ENCODE measurements at regions not wholly inside any gene's neighbourhood (a gene's known extent, or its start where the extent isn't known, plus 50 kb on each side); places are given as distances from the start of the nearest gene placed in this dataset.
"Not testable (repeated sequence)": the region's sequence is repeated elsewhere in the genome, so short reads cannot be mapped to it uniquely, and the experiment has no call there.

GRCh38 chr5:106649031-106649430, 1021.7 kb downstream of the EFNA5 start:
- DNase-seq (ENCODE audit: insufficient read length, low spot score) (no peak), FAIRE-seq (no peak)

GRCh38 chr5:106648401-106648800, 1022.3 kb downstream of the EFNA5 start:
- FAIRE-seq: no peak
- DNase-seq (ENCODE audit: insufficient read length, low spot score): no peak

GRCh38 chr5:106646106-106646505, 1024.6 kb downstream of the EFNA5 start:
- no peak for FAIRE-seq
- DNase-seq (ENCODE audit: insufficient read length, low spot score): no peak

- FAIRE-seq: no peak
Measured at GRCh38 chr5:106640511-106640910, 1030.2 kb downstream of the EFNA5 start.

GRCh38 chr5:106639488-106639887, 1031.2 kb downstream of the EFNA5 start:
- FAIRE-seq (no peak), DNase-seq (ENCODE audit: insufficient read length, low spot score) (no peak)

More at GRCh38 chr5:106640511-106640910, 1030.2 kb downstream of the EFNA5 start:
- DNase-seq (ENCODE audit: insufficient read length, low spot score): no peak

GRCh38 chr5:106637275-106637674, 1033.5 kb downstream of the EFNA5 start:
- FAIRE-seq: no peak

GRCh38 chr5:106634375-106634774, 1036.4 kb downstream of the EFNA5 start:
- FAIRE-seq: no peak
- DNase-seq (ENCODE audit: insufficient read length, low spot score): no peak

More at GRCh38 chr5:106637275-106637674, 1033.5 kb downstream of the EFNA5 start:
- DNase-seq (ENCODE audit: insufficient read length, low spot score): no peak

GRCh38 chr5:106633825-106634224, 1036.9 kb downstream of the EFNA5 start:
- FAIRE-seq (no peak), DNase-seq (ENCODE audit: insufficient read length, low spot score) (no peak)

- not testable (repeated sequence) for DNase-seq (ENCODE audit: insufficient read length, low spot score); FAIRE-seq
Measured at GRCh38 chr5:106628456-106628855, 1042.3 kb downstream of the EFNA5 start.

GRCh38 chr5:106610041-106610440, 1060.7 kb downstream of the EFNA5 start:
- no peak for FAIRE-seq
- no peak for DNase-seq (ENCODE audit: insufficient read length, low spot score)

- DNase-seq (ENCODE audit: insufficient read length, low spot score) (no peak), FAIRE-seq (no peak)
Measured at GRCh38 chr5:106601620-106602019, 1069.1 kb downstream of the EFNA5 start.

- no peak for FAIRE-seq
- DNase-seq (ENCODE audit: insufficient read length, low spot score): no peak
Measured at GRCh38 chr5:106600803-106601202, 1069.9 kb downstream of the EFNA5 start.

GRCh38 chr5:106595864-106596263, 1074.9 kb downstream of the EFNA5 start:
- DNase-seq (ENCODE audit: insufficient read length, low spot score) (no peak), FAIRE-seq (no peak)

- FAIRE-seq (no peak), DNase-seq (ENCODE audit: insufficient read length, low spot score) (no peak)
Measured at GRCh38 chr5:106584268-106584667, 1086.5 kb downstream of the EFNA5 start.

- no peak for FAIRE-seq
- DNase-seq (ENCODE audit: insufficient read length, low spot score): no peak
Measured at GRCh38 chr5:106578736-106579135, 1092.0 kb downstream of the EFNA5 start.

- DNase-seq (ENCODE audit: insufficient read length, low spot score) (no peak), FAIRE-seq (peak; percentile 69)
Measured at GRCh38 chr5:106574820-106575219, 1095.9 kb downstream of the EFNA5 start.

- FAIRE-seq: no peak
- DNase-seq (ENCODE audit: insufficient read length, low spot score): no peak
Measured at GRCh38 chr5:106566031-106566430, 1104.7 kb downstream of the EFNA5 start.

GRCh38 chr5:106545325-106545724, 1125.4 kb downstream of the EFNA5 start:
- FAIRE-seq (no peak), DNase-seq (ENCODE audit: insufficient read length, low spot score) (no peak)

- FAIRE-seq (no peak), DNase-seq (ENCODE audit: insufficient read length, low spot score) (no peak)
Measured at GRCh38 chr5:106543330-106543729, 1127.4 kb downstream of the EFNA5 start.

GRCh38 chr5:106530150-106530549, 1140.6 kb downstream of the EFNA5 start:
- no peak for DNase-seq (ENCODE audit: insufficient read length, low spot score)
- FAIRE-seq: no peak

GRCh38 chr5:106525438-106525837, 1145.3 kb downstream of the EFNA5 start:
- no peak for DNase-seq (ENCODE audit: insufficient read length, low spot score)
- FAIRE-seq: no peak

- no peak for FAIRE-seq
- no peak for DNase-seq (ENCODE audit: insufficient read length, low spot score)
Measured at GRCh38 chr5:106523852-106524251, 1146.9 kb downstream of the EFNA5 start.

GRCh38 chr5:106522296-106522695, 1148.4 kb downstream of the EFNA5 start:
- FAIRE-seq (no peak), DNase-seq (ENCODE audit: insufficient read length, low spot score) (no peak)
